ENCODE measurements at regions not wholly inside any gene's neighbourhood (a gene's known extent, or its start where the extent isn't known, plus 50 kb on each side); places are given as distances from the start of the nearest gene placed in this dataset.
"Not testable (repeated sequence)": the region's sequence is repeated elsewhere in the genome, so short reads cannot be mapped to it uniquely, and the experiment has no call there.

DNA sequence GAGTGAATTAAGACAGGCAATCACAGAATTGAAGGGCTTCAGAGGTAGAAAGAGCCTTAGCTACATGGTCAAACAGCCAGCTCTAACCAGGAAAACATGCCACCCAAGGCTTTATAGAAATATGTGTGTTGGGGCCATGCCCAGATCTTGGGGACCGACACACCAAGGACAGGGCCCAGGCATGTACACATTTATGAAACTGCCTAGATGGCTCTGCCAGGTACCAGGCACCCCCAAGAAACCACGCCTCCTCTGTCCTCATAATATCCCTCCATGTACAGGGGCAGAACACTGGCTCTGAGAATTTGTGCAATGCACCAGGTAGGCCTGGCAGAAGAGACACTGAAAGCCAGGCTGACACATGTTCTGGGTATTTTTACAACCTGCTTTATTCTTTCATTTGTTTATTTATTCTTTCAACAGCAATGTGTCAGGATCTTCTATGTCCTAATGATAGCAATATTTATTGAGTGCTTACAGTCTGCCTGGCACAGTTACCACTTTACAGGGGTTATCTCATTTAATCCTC lies 137.9 kb upstream of the LSM14A start:
- H3K36me3 ChIP-seq (ENCODE audit: control insufficient read depth, insufficient read depth, low read length) = no peaks in the 10 kb centered on the region
- no peaks in the 10 kb centered on the region for H3K4me1 ChIP-seq (ENCODE audit: control insufficient read depth, insufficient read depth, low read length)
- H3K27me3 ChIP-seq (ENCODE audit: control insufficient read depth, insufficient read depth, low read length) = no peaks in the 10 kb centered on the region

GRCh38 chr19:34041925-34042521 lies 130.3 kb upstream of the LSM14A start:
- H3K4me3 ChIP-seq (ENCODE audit: low read depth, low read length) = no peak overlapping the region
- H3K4me1 ChIP-seq (ENCODE audit: control insufficient read depth, insufficient read depth, low read length) = no peaks in the 10 kb centered on the region
- no peaks in the 10 kb centered on the region for H3K27me3 ChIP-seq (ENCODE audit: control insufficient read depth, insufficient read depth, low read length)
- no peak overlapping the region for H3K9ac ChIP-seq (ENCODE audit: low read length)
- peaks cover 6% of the 10 kb centered on the region; the same call in 1 of the 2 replicates for H3K9me3 ChIP-seq (ENCODE audit: control insufficient read depth, insufficient read depth, low read depth, low read length)
- no peak overlapping the region for H3K27ac ChIP-seq (ENCODE audit: low read depth, low read length)
- H3K36me3 ChIP-seq (ENCODE audit: control insufficient read depth, insufficient read depth, low read length) = no peaks in the 10 kb centered on the region

More for the DNA sequence above, 137.9 kb upstream of the LSM14A start:
- no peaks in the 10 kb centered on the region for H3K9me3 ChIP-seq (ENCODE audit: control insufficient read depth, insufficient read depth, low read depth, low read length)
- no peak overlapping the region for H3K4me3 ChIP-seq (ENCODE audit: low read depth, low read length)
- no peak overlapping the region for H3K9ac ChIP-seq (ENCODE audit: low read length)
- H3K27ac ChIP-seq (ENCODE audit: low read depth, low read length) = no peak overlapping the region

DNA sequence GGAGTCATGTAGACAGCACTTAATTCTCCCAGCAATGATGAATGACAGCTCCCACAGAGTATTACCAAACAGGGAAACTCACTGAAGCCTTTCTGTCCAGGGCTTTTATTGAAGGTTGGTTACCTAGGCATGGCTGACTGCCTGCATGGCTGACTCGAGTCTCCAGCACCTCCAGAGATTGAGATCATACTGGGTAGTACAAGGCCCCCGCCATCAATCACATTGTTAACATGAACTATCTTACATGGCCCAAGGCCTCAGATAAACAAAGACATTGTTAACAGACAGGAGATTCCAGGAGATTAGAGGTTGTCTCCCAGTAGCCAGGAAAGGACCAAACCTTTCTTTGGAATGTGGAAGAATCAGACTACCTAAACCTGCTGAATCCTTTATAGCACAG lies 128.3 kb upstream of the LSM14A start:
- H3K9me3 ChIP-seq (ENCODE audit: control insufficient read depth, insufficient read depth, low read depth, low read length) = peaks cover 6% of the 10 kb centered on the region; the same call in 1 of the 2 replicates
- no peak overlapping the region for H3K9ac ChIP-seq (ENCODE audit: low read length)
- no peaks in the 10 kb centered on the region for H3K36me3 ChIP-seq (ENCODE audit: control insufficient read depth, insufficient read depth, low read length)
- H3K27me3 ChIP-seq (ENCODE audit: control insufficient read depth, insufficient read depth, low read length) = no peaks in the 10 kb centered on the region
- no peak overlapping the region for H3K27ac ChIP-seq (ENCODE audit: low read depth, low read length)
- H3K4me1 ChIP-seq (ENCODE audit: control insufficient read depth, insufficient read depth, low read length) = no peaks in the 10 kb centered on the region
- H3K4me3 ChIP-seq (ENCODE audit: low read depth, low read length) = no peak overlapping the region

- no peaks in the 10 kb centered on the region for H3K9me3 ChIP-seq (ENCODE audit: control insufficient read depth, insufficient read depth, low read depth, low read length)
- no peaks in the 10 kb centered on the region for H3K27me3 ChIP-seq (ENCODE audit: control insufficient read depth, insufficient read depth, low read length)
- H3K36me3 ChIP-seq (ENCODE audit: control insufficient read depth, insufficient read depth, low read length) = no peaks in the 10 kb centered on the region
- no peak overlapping the region for H3K9ac ChIP-seq (ENCODE audit: low read length)
- H3K4me1 ChIP-seq (ENCODE audit: control insufficient read depth, insufficient read depth, low read length) = no peaks in the 10 kb centered on the region
- H3K4me3 ChIP-seq (ENCODE audit: low read depth, low read length) = no peak overlapping the region
- no peak overlapping the region for H3K27ac ChIP-seq (ENCODE audit: low read depth, low read length)
These were observed 122.4 kb upstream of the LSM14A start for GRCh38 chr19:34049944-34050343.

- H3K27ac ChIP-seq (ENCODE audit: low read depth, low read length); H3K27me3 ChIP-seq (ENCODE audit: control insufficient read depth, insufficient read depth, low read length): not testable (repeated sequence)
These were observed 121.9 kb upstream of the LSM14A start for GRCh38 chr19:34050430-34050829.

GRCh38 chr19:34051255-34051654 lies 121.0 kb upstream of the LSM14A start:
- Histone ChIP-seq H3K4me3 (ENCODE audit: low read depth, low read length) (no peak overlapping the region), H3K4me1 (ENCODE audit: control insufficient read depth, insufficient read depth, low read length) (no peaks in the 10 kb centered on the region), H3K9ac (ENCODE audit: low read length) (no peak overlapping the region), H3K27me3 (ENCODE audit: control insufficient read depth, insufficient read depth, low read length) (no peaks in the 10 kb centered on the region), H3K36me3 (ENCODE audit: control insufficient read depth, insufficient read depth, low read length) (no peaks in the 10 kb centered on the region), H3K27ac (ENCODE audit: low read depth, low read length) (no peak overlapping the region), H3K9me3 (ENCODE audit: control insufficient read depth, insufficient read depth, low read depth, low read length) (no peaks in the 10 kb centered on the region)

More at GRCh38 chr19:34050430-34050829, 121.9 kb upstream of the LSM14A start:
- not testable (repeated sequence) for H3K9ac ChIP-seq (ENCODE audit: low read length); H3K4me3 ChIP-seq (ENCODE audit: low read depth, low read length); H3K9me3 ChIP-seq (ENCODE audit: control insufficient read depth, insufficient read depth, low read depth, low read length); H3K36me3 ChIP-seq (ENCODE audit: control insufficient read depth, insufficient read depth, low read length); H3K4me1 ChIP-seq (ENCODE audit: control insufficient read depth, insufficient read depth, low read length)

GRCh38 chr19:34057155-34057554 lies 115.1 kb upstream of the LSM14A start:
- Histone ChIP-seq H3K27ac (ENCODE audit: low read depth, low read length) (no peak overlapping the region), H3K4me3 (ENCODE audit: low read depth, low read length) (no peak overlapping the region), H3K27me3 (ENCODE audit: control insufficient read depth, insufficient read depth, low read length) (no peaks in the 10 kb centered on the region), H3K4me1 (ENCODE audit: control insufficient read depth, insufficient read depth, low read length) (no peaks in the 10 kb centered on the region), H3K36me3 (ENCODE audit: control insufficient read depth, insufficient read depth, low read length) (no peaks in the 10 kb centered on the region), H3K9ac (ENCODE audit: low read length) (no peak overlapping the region), H3K9me3 (ENCODE audit: control insufficient read depth, insufficient read depth, low read depth, low read length) (no peaks in the 10 kb centered on the region)

- Histone ChIP-seq H3K9me3 (ENCODE audit: control insufficient read depth, insufficient read depth, low read depth, low read length) (no peaks in the 10 kb centered on the region), H3K27me3 (ENCODE audit: control insufficient read depth, insufficient read depth, low read length) (no peaks in the 10 kb centered on the region), H3K9ac (ENCODE audit: low read length) (no peak overlapping the region), H3K27ac (ENCODE audit: low read depth, low read length) (no peak overlapping the region), H3K4me1 (ENCODE audit: control insufficient read depth, insufficient read depth, low read length) (no peaks in the 10 kb centered on the region), H3K4me3 (ENCODE audit: low read depth, low read length) (no peak overlapping the region), H3K36me3 (ENCODE audit: control insufficient read depth, insufficient read depth, low read length) (no peaks in the 10 kb centered on the region)
These were observed 106.2 kb upstream of the LSM14A start for GRCh38 chr19:34066007-34066643.

DNA sequence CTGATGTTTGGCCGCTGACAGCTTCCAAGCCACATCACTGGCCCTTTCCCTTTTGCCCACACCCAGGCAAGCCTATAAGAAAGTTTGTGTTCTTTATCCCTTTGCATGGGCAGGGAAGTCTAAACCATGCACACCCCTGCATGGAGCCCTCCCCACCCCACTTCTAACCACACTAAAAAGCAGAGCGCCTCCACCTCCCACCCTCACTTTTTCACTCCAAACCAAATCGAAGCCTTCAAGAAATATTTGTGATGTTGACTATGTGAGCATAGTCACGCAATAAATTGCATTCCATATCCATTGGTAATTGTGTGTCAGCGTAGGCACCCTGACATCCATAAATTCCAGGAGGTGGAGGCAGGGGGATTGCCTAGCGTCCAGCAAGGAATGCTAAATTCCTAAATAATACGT lies 104.4 kb upstream of the LSM14A start:
- H3K4me1 ChIP-seq (ENCODE audit: control insufficient read depth, insufficient read depth, low read length) = no peaks in the 10 kb centered on the region
- H3K36me3 ChIP-seq (ENCODE audit: control insufficient read depth, insufficient read depth, low read length) = no peaks in the 10 kb centered on the region
- no peak overlapping the region for H3K9ac ChIP-seq (ENCODE audit: low read length)
- H3K27me3 ChIP-seq (ENCODE audit: control insufficient read depth, insufficient read depth, low read length) = no peaks in the 10 kb centered on the region
- H3K4me3 ChIP-seq (ENCODE audit: low read depth, low read length) = no peak overlapping the region
- H3K9me3 ChIP-seq (ENCODE audit: control insufficient read depth, insufficient read depth, low read depth, low read length) = no peaks in the 10 kb centered on the region
- no peak overlapping the region for H3K27ac ChIP-seq (ENCODE audit: low read depth, low read length)

DNA sequence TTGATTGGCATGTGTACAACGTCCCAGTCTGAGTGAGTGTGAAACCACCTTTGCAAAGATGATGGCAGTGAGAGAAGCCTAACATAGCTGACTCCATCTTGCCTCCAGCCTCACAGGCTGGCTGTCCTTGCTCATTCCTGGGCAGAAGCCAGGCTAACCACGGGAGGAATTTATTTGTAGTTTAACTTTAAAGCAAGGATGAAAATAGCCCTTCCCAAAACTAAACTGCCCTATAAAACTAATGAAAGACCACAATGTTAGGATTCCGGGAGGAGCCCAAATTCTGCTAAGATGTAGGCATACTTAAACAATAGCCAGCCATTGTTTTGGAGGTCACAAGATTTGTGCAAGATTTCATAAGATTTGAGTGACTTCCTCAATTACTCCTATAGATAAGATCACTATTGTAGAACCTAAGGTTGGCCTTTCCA lies 96.6 kb upstream of the LSM14A start:
- no peaks in the 10 kb centered on the region for H3K4me1 ChIP-seq (ENCODE audit: control insufficient read depth, insufficient read depth, low read length)
- H3K27ac ChIP-seq (ENCODE audit: low read depth, low read length) = no peak overlapping the region
- peaks cover 17% of the 10 kb centered on the region; the same call in 1 of the 2 replicates for H3K9me3 ChIP-seq (ENCODE audit: control insufficient read depth, insufficient read depth, low read depth, low read length)
- no peaks in the 10 kb centered on the region for H3K27me3 ChIP-seq (ENCODE audit: control insufficient read depth, insufficient read depth, low read length)
- no peak overlapping the region for H3K9ac ChIP-seq (ENCODE audit: low read length)
- H3K36me3 ChIP-seq (ENCODE audit: control insufficient read depth, insufficient read depth, low read length) = no peaks in the 10 kb centered on the region
- no peak overlapping the region for H3K4me3 ChIP-seq (ENCODE audit: low read depth, low read length)

GRCh38 chr19:34082289-34083077 lies 89.8 kb upstream of the LSM14A start:
- Histone ChIP-seq H3K27ac (ENCODE audit: low read depth, low read length) (peak overlapping the region; percentile 28; the same call in 1 of the 2 replicates), H3K9me3 (ENCODE audit: control insufficient read depth, insufficient read depth, low read depth, low read length) (peaks cover 15% of the 10 kb centered on the region), H3K36me3 (ENCODE audit: control insufficient read depth, insufficient read depth, low read length) (no peaks in the 10 kb centered on the region), H3K4me3 (ENCODE audit: low read depth, low read length) (no peak overlapping the region), H3K9ac (ENCODE audit: low read length) (no peak overlapping the region), H3K4me1 (ENCODE audit: control insufficient read depth, insufficient read depth, low read length) (peaks cover 23% of the 10 kb centered on the region), H3K27me3 (ENCODE audit: control insufficient read depth, insufficient read depth, low read length) (no peaks in the 10 kb centered on the region)
